ENCODE measurements at regions not wholly inside any gene's neighbourhood (a gene's known extent, or its start where the extent isn't known, plus 50 kb on each side); places are given as distances from the start of the nearest gene placed in this dataset.

DNA sequence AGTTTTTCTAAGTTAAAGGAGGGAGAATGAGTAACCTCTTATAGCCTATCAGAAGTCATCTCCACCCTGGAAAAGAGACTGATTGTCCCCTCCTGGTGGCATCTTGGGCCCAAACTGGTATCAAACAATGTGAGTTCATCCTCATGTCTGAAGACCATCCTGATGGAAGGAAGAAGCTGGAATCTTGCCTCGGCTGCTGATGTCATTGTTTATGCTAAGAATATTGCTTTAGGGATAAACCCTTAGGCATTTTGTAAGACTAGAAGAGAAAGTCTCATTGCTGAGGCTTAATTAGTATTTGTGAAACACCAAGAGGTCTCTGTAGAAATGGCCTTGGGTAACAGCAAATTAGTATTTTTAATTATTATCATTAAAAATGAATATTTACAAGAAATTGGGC lies 65.7 kb upstream of the KCNN2 start:
- no peak for DNase-seq

DNA sequence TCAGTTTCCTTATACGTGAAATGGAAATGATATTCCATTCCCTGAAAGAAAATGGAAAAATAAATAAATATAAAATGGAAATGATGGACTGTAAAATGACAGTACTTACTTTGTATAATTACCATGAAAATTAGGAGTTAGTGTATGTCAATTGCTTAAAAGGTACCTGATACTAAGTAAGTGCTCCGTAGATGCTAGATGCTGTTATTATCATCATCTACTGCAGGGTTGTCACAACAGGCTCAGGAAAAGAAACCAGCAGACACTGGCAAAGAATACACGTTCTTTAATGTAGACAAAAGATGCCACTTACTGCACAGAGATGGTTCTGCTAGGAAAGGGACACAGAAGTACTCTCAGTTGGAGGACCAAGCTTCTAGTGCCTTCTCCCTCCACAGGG lies 64.0 kb upstream of the KCNN2 start:
- no peak for DNase-seq

GRCh38 chr5:114305402-114306207 lies 56.3 kb upstream of the KCNN2 start:
- DNase-seq: peak; percentile 20 to 31

DNA sequence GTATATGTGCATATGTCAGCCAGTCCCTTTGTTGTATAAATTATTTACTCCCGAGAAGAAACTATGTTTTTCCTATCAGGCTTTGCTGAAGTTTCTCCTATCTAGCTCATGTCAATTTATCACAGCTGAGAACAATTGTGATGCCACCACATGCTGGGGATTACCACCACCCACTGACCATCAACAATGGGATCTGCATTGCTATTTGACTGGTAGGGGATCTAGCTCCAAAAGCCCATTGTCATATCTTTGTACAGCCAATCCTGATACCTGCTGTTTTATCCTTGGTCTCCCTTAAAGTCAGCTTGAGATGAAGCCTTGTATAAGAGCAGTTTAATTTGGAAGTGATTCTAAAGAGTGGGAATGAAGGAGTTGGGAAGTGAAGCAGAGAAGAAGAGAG lies 53.9 kb upstream of the KCNN2 start:
- DNase-seq: no peak

DNA sequence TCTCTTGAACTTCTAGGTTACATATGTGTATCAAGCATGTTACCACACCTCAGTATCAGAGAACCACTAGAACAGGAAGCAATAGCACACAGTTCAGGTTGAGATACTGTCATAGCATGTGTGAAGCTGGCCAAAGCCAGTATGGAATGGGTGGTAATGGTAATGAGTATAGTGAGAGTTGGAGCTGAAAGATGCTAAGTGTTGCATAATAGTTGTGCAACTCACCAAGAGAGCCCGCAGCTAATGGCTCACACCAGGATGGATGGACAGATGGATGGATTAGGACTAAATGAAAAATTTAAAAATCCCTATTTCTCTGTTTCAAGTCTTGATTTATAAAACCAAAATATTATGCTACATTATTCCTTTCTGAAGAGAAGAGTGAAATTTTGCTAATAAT lies 53.4 kb upstream of the KCNN2 start:
- DNase-seq: no peak

- DNase-seq: no peak
Measured at GRCh38 chr5:114310666-114311065, 51.2 kb upstream of the KCNN2 start.

DNA sequence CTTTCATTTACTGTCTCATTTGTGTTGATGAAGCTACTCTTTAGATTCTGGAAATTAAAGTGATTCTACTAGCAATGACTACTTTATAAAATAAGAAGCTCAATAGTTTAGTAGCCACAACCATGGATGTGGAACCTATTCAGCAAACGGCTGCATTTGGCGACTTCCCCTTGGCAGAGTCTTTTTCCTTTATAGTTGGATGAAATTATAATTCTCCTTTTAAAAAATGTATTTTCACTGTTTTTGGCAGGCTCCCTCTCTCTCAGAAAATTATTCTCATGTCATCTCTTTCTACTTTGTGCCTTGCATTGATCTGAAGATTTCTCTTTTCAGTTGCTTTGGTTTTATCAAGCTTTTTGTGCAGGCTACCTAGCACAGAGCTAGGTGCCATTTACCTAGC lies 50.6 kb upstream of the KCNN2 start:
- DNase-seq: no peak

DNA sequence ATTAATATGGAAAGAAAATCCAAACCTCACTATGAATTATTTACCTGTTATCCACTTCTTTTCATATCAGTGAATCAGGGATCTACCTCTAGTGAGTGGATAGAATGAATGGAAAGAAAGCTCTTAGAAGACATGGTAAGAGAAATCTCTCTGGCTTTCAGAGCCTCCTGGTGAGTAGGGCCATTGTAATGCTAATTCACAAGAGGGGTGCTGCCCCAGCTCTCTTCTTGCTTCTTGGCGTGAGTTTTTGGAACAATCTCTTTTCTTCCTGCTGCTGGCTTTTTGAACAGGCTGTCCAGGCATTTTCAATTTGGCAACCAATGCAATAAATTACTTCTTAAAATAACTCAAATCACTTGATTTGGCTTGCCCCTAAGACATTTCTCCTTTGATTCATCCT lies 49.9 kb upstream of the KCNN2 start:
- DNase-seq: no peak

All from AML-193 (cell line).